ENCODE measurements at regions not wholly inside any gene's neighbourhood (a gene's known extent, or its start where the extent isn't known, plus 50 kb on each side); places are given as distances from the start of the nearest gene placed in this dataset.
"Not testable (repeated sequence)": the region's sequence is repeated elsewhere in the genome, so short reads cannot be mapped to it uniquely, and the experiment has no call there.

DNA sequence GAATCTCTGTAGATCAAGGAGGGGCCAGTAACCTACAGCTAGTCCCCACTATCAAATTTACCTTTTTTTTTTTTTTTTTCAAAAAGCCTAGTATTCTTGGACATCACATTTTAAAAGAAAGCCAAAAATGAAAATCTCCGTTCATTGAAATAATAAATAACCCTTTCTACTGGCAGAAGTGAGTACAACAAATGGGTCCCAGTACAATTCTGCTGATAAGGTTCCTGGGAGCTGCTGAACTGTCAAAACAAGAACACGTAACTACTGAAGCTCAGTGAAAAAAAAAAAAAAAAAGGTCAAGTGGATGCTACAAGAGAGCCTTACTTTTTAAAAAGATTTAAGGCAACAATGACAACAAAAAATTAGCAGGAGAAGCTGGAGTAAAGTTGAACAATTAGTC is 464.9 kb downstream of the EPM2A start:
- DNase-seq = no peak

DNA sequence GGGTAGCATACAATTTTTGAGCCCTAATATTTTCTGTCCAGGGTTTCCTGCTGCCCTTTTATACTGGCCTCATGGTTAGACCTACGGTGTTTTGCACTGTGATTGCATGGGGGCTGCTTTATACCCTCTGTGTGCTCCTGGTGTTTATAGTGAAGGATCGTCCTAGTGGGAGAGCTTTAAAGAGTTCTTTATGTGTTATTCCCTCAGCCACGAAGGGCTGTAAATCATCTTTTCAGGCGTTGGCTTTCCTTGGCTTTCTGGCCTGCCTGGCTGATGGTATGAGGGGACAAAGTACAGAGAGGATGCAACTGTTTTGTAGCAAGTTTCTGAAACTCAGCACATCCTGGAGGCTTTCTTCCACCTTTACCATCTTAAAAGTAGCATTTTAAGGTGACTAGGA is 464.3 kb downstream of the EPM2A start:
- DNase-seq = no peak

DNA sequence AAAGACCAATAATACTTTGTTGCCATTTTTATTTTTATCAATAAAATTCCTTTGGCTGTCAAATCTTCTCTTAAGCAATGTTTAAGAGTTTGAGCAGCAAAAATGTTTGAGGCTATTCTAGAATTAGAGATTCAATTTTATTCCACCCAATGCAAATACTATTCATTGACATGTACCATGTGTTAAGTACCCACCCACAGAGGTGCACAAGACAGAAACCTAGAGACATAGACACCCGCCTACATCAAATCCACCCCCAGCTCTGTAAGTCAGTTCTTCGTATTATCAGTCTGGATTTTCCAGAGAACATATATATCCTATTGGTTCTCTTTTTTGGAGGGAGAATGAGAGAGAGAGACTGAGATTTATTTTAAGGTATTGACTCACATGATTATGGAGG is 463.7 kb downstream of the EPM2A start:
- no peak for DNase-seq

DNA sequence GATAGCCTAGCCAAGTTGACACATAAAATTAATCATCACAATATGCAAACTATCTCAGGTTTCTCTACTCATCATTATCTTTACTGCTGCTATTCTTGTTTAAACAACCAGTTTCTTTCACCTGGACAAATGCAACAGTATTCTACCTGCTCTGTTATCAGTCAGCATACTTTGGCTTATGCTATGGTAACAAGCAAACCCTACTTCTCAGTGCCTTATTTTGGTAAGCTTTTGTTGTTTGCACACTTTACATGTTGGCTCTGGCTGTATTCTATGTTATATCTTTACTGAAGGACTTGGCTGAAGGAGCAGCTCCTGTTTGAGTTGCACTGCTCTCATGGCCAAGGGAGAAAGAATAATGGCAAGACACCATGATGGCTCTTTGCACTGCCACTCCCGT is 463.1 kb downstream of the EPM2A start:
- DNase-seq = no peak

DNA sequence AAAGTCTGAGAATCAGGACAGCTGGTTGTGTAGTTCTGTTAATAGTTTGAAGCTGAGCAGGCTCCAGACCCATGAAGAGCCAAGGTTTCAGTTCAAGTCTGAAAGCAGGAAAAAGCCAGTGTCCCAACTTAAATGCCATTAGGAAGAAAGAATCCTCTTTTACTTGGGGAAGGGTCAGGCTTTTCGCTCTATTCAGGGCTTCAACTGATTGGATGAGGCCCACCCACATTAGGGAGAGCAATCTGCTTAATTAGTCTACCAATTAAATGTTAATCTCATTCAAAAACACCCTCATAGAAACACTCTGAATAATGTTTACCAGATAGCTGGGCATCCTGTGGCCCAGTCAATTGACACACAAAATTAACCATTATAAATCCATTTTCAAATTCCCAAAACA is 462.2 kb downstream of the EPM2A start:
- no peak for DNase-seq

DNA sequence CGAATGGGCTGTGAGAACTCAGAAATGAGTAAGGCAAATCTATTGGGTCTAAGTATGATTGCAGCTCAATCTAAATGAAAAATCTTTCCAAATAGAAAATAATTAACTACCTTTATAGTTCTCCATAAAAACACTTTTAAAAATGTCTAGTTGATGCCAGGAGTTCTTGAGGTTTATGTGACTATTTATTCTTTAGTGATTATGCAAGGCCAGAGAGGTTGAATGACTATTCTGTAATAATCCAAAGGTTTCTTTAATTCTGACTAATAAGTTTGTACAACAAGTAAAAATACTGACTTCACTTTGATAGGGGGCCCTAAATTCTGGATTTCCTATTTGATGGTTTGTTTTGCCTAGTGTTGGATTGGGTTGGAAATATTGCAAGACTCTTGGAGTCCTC is 461.2 kb downstream of the EPM2A start:
- DNase-seq = no peak

DNA sequence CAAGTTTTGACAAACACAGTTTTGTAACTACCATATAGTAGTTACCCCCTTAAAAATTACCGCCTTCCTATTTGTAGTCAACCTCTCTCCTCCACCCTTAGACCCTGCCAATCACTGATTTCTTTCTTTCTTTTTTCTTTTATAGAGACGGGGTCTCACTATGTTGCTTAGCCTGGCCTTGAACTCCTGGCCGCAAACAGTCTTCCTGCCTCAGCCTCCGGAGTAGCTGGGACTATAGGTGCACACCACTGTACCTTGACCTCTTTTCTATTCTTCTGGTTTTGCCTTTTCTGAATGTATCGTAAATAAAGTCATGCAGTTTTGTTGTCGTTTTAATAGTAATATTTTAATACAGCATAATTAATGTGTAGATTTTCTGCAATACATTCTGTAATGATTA is 460.3 kb downstream of the EPM2A start:
- DNase-seq = no peak

DNA sequence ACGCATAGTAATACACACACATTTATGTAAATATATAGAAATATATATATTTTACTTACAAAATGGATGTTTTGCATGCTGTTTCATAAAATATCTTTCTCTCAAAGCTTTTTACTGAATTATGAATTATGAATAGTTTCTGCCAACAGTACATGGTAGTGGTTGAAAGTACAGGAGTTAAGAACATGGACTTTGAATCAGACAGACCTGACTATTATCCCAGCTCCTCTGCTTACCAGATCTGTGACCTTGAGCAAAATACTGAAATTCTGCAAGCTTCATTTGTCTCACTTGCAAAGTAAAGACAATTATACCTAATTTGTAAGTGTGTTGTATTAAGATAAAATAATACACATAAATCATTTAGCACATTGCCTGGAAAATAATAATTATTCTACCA is 459.5 kb downstream of the EPM2A start:
- DNase-seq = no peak

DNA sequence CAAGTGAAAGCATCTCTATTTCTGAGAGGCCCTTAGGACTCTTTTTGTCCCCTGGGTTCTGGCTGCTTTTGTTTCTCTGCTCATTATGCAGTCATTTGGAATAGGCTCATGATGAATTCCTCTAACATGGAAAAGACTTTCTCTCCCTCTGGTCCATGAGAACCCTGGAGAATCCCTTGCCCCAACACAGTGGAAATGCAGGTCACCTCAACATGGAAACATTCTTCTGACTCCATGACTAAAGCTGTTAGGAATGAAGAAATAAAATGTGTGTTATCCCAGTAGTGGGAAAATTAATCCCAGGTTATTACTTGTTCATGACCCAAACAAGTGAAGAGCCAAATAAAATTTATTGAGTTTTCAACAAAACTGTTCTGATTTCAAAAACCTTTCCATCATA is 458.6 kb downstream of the EPM2A start:
- no peak for DNase-seq

DNA sequence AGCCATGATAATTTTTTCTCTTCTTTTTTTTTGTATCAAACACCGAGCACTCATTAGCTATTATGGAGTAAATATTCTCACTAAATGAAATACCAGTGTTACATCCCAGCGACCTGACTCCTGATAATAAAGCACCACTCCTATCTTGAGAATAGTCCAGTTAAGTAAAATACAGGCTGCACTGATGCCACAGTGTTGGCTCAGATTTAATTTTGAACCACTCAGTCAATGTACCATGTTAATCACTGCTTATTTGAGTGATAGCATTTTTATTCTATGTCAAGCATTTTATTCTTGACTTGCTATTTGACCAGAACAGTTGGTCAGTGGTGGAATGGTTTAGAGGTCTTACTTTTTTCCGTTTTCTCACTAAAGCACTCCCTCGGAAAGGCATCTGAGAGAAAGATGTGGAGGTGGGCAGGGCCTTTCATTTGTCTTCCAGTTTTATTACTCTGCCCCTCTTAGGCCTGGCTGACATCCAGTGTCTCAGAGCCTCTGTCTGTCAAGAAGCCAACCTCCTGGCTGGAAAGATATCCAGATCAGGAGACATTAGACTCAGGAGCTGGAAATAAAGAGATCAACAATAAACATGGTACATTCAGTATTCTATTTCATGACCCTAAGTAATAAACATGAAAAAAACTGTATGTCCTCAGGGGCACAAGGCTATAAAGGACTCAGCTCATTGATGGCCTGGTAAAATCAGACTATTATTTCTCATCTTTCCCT is 457.8 kb downstream of the EPM2A start:
- DNase-seq = no peak

DNA sequence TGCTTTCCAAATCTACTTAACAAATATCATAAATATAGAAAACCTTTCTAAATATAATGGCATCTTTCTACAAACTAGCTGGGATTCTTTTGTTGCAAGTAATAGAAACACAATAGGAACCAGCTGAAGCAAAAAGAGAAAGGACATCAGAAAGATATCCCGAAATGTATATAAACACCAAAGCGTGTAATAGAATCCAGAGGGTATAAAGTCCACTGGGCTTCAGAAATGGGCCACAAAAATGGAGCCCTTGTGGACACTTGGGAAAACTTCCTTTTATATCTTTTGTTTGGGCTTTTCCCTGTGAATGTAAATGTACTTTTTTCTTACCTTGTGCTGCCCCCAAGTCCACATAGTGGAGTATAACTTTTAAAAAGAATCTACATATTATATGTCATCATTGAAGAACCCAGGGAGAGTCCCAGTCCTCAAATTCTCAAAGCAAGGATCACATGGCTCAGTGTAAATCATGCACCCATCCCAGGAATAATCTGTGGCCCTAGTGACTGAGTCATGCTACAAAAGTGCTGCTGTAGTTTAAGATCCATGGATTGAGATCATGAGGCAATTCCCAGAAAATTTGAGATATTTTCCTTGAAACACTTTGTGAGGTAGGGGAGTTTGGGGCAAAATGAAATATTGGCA is 457.0 kb downstream of the EPM2A start:
- DNase-seq = no peak

DNA sequence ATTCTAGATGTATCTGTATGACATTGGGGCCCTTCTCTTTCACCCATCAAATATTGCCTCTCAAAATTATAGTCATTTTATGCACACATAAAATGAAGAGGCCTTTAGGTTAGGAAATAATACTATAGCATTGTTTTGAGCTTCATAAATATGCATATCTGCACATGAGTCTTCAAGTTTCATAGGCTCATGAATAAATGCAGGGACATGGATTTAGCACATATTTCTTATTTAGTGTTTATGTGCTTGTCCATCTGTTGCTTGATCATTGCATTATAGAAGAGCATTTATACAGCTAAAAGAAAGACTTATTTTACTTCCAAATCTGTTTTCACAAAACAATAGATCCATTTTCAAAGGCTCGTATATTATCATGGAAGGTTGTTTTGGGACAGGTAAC is 455.8 kb downstream of the EPM2A start:
- no peak for DNase-seq

DNA sequence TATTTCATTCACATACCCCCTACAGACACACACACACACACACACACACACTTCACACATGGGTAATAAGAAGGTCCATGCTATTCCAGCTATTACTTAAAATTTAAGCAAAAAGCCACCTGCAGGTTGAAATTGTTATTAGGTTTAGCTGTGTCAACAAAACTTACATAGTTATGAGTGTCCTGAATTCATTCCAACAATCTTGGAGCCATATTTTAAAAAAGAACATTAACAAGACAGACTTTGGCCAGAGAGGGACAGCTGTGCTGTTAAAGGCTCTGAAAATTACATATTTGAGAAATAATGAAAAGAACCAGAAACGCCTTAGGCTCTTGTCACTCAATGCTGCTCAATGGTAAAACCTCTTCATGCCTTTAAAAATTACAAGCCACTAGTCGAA is 455.3 kb downstream of the EPM2A start:
- DNase-seq = no peak

DNA sequence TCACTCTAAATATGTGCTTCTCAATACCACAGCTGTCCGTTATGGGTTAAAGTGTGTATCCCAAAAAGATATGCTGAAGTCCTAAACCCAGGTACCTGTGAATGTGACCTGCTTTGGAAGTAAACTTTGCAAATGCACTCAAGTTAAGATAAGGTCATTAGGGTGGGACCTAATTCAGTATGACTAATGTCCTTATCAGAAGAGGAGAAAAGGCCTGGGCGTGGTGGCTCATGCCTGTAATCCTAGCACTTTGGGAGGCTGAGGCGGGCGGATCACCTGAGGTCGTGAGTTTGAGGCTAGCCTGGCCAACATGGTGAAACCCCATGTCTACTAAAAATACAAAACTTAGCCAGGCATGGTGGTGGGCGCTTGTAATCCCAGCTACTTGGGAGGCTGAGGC is 452.1 kb downstream of the EPM2A start:
- DNase-seq = not testable (repeated sequence)

DNA sequence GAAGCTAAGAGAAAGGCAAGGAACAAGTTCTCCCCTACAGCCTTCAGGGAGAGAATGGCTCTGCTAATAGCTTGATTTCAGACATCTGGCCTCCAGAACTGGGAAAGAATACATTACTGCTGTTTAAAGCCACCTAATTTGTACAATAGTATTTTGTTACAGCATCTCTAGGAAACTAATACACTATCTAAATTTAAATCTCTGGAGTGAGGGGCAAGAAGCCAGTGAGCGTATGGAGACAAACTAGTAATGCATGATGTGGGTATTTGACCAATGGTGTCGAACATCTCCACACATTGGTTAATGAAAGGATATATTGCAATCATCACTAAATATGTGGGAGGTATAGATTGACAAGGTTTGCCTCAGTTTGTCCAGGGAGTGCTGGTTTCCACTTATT is 451.5 kb downstream of the EPM2A start:
- no peak for DNase-seq

DNA sequence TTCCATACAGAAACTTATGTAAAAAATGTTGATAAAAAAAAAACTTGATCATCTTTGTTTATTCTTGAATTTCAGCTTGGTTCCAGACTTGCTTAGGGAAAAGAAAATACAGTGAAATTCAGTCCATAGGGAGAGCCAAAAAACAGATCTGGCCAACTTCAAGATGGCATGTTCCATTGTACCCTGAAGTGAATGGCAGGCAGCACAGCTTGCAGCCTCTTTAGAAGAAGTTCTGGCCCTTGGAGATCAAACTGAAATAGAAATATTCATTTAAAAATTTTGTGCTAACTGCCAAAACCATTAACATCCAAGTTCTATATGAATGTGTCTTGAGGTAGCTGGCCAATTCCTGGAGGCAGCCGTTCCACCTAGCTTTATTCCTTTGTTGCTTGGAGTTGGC is 448.4 kb downstream of the EPM2A start:
- no peak for DNase-seq

DNA sequence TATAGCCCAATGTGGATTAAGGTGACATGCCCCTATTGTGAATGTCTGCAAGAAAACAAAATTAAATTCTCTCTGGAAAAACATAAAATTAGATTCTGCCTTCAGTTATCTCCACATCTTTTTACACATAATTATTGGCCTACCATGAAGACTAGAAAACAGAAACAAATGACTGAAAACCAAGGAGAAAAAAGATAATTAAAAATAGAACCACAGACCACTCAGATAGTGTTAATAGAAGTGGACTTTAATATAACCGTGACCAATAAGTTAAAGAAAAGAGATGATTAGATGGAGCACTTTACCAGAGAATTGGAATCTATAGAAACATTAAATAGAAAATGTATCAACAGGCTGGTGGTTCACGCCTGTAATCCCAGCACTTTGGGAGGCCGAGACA is 445.7 kb downstream of the EPM2A start:
- DNase-seq = no peak

DNA sequence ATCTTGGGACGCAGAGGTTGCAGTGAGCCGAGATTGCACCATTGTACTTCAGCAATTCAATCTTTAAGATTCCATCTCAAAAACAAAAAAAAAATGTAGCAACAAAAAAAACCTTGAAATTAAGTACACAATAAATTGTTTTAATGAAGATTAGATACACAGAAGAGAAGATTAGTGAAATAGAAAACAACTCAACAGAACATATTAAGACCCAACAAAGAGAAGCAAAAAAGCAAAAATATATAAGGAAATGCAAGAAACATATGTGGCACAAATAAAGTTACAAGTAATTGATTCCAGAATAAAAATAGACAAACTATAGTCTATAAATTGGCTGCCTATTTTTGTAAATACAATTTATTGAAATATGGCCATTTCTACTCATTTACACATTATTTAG is 445.2 kb downstream of the EPM2A start:
- no peak for DNase-seq

DNA sequence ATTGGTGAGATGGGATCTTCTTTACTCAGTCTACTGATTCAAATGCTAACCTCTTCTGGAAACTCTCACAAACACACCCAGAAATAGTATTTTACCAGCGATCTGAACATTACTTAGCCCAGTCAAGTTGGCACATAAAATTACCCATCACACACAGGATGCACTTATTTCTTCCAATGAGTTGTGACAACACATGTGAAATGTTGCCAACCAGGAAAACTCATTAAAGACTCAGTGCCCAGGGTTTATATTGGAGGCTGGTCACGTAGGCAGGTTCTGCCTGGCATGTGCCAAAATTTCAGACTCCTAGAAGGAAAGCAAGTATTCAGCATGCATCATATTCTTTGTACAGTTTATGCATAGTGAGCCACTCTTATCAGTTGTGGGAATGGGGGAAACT is 443.3 kb downstream of the EPM2A start:
- DNase-seq = no peak

DNA sequence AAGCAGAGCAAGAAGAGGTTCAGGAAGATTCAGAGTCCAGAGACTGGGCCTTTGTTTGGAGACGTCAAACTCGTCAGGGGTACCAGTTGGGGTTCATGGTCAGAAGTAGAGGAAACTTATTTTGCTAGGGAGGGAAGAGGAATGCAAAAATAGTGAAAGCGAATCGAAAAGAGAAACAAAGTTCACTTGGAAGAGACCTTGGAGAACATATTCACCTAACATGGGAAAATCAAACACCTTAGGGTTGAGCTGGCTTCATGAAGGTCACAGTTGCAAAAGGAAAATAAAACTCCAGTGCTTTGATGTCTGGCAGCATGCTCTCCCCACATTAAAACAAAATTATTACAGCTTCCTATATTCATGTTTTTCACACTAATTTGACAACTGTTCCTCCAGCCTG is 440.4 kb downstream of the EPM2A start:
- no peak for DNase-seq

DNA sequence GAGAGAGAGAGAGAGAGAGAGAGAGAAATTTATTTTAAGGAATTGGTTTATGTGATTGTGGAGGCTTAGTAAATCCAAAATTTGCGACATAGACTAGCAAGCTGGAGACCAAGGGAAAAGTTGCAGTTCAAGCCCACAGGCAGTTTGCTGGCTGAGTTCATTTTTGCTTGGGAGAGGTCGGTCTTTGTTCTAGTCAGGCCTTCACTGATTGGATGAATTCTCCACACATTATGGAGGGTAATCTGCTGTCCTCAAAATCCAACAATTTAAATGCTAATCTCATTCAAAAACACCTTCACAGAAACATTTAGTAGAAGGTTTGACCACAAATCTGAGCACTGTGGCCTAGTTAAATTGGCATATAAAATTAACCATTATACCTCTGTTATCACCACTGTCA is 439.6 kb downstream of the EPM2A start:
- no peak for DNase-seq

DNA sequence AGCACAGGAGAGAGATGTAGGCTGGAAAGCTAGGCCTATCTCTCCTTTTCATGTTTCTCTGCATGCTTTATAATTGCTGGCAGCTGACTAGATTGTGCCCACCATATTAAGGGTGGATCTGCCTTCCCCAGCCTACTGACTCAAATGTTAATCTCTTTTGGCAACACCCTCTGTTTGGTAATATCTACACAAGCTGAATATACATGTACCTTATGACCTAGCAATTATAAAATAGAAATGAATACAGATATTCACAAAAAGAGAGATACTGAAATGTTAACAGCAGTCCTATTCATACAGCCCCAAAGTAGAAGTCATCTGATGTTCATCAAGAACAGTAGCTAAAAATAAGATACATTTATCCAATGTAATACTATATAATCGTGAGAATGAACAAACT is 429.6 kb downstream of the EPM2A start:
- no peak for DNase-seq

DNA sequence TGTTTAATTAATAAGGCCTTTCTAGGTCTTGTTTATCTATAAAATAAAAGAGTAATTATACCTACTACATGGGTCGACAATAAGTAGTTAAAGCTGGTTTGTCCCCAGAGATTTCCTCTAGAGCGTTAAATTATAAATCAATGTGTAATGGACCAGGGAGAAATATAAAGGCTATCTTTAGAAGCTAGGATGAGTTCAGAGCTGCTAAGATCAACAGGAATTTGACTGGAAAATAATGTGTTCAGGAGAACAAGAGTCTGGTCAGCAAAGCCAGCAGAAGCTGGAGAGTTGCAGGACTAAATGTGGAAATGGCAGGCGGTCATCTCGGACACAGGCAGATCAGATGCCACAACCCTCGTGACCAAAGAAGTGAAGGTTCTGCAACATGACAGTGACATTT is 428.8 kb downstream of the EPM2A start:
- DNase-seq = no peak

DNA sequence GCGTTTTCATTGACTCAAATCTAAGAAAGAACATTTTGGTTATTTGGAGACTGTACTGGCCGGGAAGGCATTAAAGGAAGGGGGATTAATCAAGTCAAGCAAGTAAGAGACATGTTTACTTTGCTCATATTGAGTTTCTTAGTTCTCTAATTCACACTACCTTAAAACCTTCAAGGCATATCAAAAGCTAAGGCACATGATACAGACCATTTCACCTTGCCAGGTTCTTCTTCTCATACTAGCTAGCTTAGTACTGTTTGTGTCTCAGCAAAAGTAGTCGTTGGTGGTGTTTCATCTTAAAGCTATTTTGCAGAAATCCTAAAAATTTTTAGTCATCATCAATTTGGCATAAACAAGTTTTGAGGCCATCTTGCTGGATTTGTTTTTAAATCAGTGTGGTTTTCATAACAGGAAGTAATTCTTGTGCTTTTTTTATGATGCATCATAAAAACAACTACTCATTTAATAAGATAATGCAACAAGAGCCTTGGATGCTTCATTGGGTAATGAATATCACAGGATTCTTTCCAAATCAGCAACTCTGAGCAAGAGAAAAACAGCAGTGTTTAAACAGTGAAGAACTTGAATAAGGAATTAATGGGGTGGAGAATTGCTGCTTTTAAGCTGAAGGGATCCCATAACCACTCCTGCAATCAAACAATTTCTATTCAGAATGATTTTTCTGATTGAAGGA is 425.3 kb downstream of the EPM2A start:
- no peak for DNase-seq

DNA sequence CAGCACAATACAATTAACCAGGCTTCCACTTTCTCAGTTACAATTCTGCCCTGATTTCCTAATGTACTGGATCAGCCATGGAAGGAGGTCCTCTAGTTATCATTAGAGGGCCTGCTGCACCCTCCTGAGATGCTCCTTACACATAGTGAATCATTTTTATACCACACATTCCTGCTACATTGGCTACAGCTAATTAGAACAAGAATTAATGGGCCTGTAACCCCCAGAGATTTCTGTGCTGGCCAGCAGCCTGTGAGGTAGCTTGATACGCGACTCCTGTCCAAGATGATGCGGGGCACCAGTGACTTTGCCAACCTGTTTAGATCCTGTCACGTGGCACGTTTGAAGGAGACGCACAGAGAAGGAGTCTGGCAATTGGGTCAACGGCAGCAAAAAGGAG is 422.8 kb downstream of the EPM2A start:
- no peak for DNase-seq
